HG02840 (cell line): ENCODE measurements at regions not wholly inside any gene's neighbourhood (a gene's known extent, or its start where the extent isn't known, plus 50 kb on each side); places are given as distances from the start of the nearest gene placed in this dataset.
"Not testable (repeated sequence)": the region's sequence is repeated elsewhere in the genome, so short reads cannot be mapped to it uniquely, and the experiment has no call there.

Experiments
- ATAC-seq: cut with Tn5 transposase; IDR thresholded peaks from one replicate; pipeline ENCODE4 v1.9.1; 2021; ENCODE audit warnings: mild to moderate bottlenecking, moderate library complexity, moderate number of reproducible peaks; ENCODE audit not compliant: unreplicated experiment, low FRiP score

- not testable (repeated sequence) for ATAC-seq
Measured at GRCh38 chr7:73186589-73187309, 100.9 kb upstream of the SPDYE9 start.

- not testable (repeated sequence) for ATAC-seq
Measured at GRCh38 chr7:73176813-73177212, 91.0 kb upstream of the SPDYE9 start.

GRCh38 chr7:73175322-73175721 lies 89.5 kb upstream of the SPDYE9 start:
- ATAC-seq: not testable (repeated sequence)

- not testable (repeated sequence) for ATAC-seq
Measured at GRCh38 chr7:73170902-73171301, 85.1 kb upstream of the SPDYE9 start.

- not testable (repeated sequence) for ATAC-seq
Measured at GRCh38 chr7:73170415-73170814, 84.6 kb upstream of the SPDYE9 start.

- not testable (repeated sequence) for ATAC-seq
Measured at GRCh38 chr7:73166152-73166551, 80.3 kb upstream of the SPDYE9 start.

- ATAC-seq: not testable (repeated sequence)
Measured at GRCh38 chr7:73162680-73163079, 76.8 kb upstream of the SPDYE9 start.

- ATAC-seq: not testable (repeated sequence)
Measured at GRCh38 chr7:73161727-73162126, 75.9 kb upstream of the SPDYE9 start.

- not testable (repeated sequence) for ATAC-seq
Measured at GRCh38 chr7:73157169-73157661, 71.4 kb upstream of the SPDYE9 start.

GRCh38 chr7:73156510-73157168 lies 70.8 kb upstream of the SPDYE9 start:
- ATAC-seq: not testable (repeated sequence)

GRCh38 chr7:73154586-73155038 lies 68.8 kb upstream of the SPDYE9 start:
- ATAC-seq: peak; percentile 91

- not testable (repeated sequence) for ATAC-seq
Measured at GRCh38 chr7:73153921-73154585, 68.2 kb upstream of the SPDYE9 start.

GRCh38 chr7:73148570-73148969 lies 62.7 kb upstream of the SPDYE9 start:
- ATAC-seq: not testable (repeated sequence)

- not testable (repeated sequence) for ATAC-seq
Measured at GRCh38 chr7:73147681-73148080, 61.8 kb upstream of the SPDYE9 start.

GRCh38 chr7:73143993-73144392 lies 58.2 kb upstream of the SPDYE9 start:
- ATAC-seq: not testable (repeated sequence)

GRCh38 chr7:73137922-73138321 lies 52.1 kb upstream of the SPDYE9 start:
- not testable (repeated sequence) for ATAC-seq
